Rectal smooth muscle tissue (tissue), 1 donor: ENCODE measurements at regions not wholly inside any gene's neighbourhood (a gene's known extent, or its start where the extent isn't known, plus 50 kb on each side); places are given as distances from the start of the nearest gene placed in this dataset.

Source experiments
- H3K27ac ChIP-seq: one replicate; pipeline ENCODE4 v1.7.0; 2013; ENCODE audit warnings: low read depth, low read length, inconsistent platforms
- H3K27me3 ChIP-seq: one replicate; pipeline ENCODE4 v1.7.0; 2013; ENCODE audit warnings: low read length; ENCODE audit not compliant: control insufficient read depth, insufficient read depth
- H3K36me3 ChIP-seq: one replicate; pipeline ENCODE4 v1.7.0; 2013; ENCODE audit warnings: low read length; ENCODE audit not compliant: control insufficient read depth, insufficient read depth
- H3K4me1 ChIP-seq: one replicate; pipeline ENCODE4 v1.7.0; 2013; ENCODE audit warnings: low read length; ENCODE audit not compliant: control insufficient read depth, insufficient read depth
- H3K4me3 ChIP-seq: one replicate; pipeline ENCODE4 v1.7.0; 2013; ENCODE audit warnings: low read length
- H3K9ac ChIP-seq: one replicate; pipeline ENCODE4 v1.7.0; 2013; ENCODE audit warnings: low read length

DNA sequence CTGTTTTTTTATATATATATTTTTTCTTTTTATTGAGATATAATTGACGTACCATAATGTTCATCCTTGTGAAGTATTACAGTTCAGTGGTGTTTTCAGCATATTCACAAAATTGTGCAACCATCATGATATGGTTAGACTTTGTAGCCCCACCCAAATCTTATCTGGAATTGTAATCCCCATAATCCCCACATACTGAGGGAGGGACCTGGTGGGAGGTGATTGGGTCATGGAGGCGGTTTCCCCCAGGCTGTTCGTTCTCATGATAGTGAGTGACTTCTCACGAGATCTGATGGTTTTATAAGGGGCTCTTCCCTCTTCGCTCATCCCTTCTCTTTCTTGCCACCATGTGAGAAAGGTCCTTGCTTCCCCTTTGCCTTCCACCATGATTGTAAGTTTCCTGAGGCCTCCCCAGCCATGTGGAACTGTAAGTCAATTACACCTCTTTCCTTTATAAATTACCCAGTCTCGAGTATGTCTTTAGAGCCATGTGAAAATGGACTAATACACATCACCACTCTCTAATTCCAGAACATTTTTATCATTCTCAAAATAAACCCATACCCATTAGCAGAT lies 73.9 kb upstream of the SMNDC1 start:
- Histone ChIP-seq H3K27me3 (no peaks in the 10 kb centered on the region), H3K9ac (no peak overlapping the region), H3K4me1 (no peaks in the 10 kb centered on the region), H3K4me3 (no peak overlapping the region), H3K36me3 (no peaks in the 10 kb centered on the region), H3K27ac (no peak overlapping the region)

DNA sequence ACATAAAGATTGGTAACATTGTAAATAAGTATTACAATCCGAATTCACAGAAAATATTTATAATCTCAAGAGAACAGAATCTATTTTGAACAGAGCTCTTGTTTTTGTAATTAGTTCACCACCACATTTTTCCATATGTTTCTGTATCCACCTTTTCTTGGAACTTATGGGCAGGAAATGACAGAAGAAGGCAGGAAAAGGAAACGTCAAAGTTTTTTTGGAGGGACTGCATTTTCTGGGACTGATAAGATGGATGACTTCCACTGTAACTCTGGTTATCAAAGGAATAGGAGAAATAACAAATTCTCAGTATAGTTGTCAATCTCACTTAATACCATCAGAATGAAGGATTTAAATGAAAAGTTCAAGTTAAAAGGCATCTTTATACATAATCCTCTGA lies 75.1 kb upstream of the SMNDC1 start:
- no peak overlapping the region for H3K9ac ChIP-seq
- H3K27ac ChIP-seq = no peak overlapping the region
- H3K27me3 ChIP-seq = no peaks in the 10 kb centered on the region
- H3K4me1 ChIP-seq = no peaks in the 10 kb centered on the region
- H3K4me3 ChIP-seq = no peak overlapping the region
- no peaks in the 10 kb centered on the region for H3K36me3 ChIP-seq

DNA sequence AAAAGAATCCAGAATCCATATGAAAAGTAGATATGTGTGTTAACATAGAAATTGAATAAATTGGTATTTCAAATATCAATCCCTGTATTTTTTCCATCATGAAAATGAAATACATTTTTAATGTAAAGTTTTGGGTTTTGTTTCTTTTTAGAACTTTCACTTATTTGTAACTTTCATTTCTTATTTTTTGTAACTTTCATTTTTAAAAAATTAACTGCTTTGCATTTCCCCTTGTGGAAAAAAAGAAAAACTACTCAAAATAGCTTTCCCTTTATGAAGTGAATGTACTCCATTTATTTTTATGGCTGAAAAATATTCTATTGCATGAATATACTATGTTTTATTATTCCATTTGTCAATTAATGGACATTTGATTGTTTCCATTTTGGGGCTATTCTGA lies 75.6 kb upstream of the SMNDC1 start:
- no peaks in the 10 kb centered on the region for H3K36me3 ChIP-seq
- H3K27ac ChIP-seq = no peak overlapping the region
- no peak overlapping the region for H3K9ac ChIP-seq
- no peak overlapping the region for H3K4me3 ChIP-seq
- no peaks in the 10 kb centered on the region for H3K4me1 ChIP-seq
- H3K27me3 ChIP-seq = no peaks in the 10 kb centered on the region

DNA sequence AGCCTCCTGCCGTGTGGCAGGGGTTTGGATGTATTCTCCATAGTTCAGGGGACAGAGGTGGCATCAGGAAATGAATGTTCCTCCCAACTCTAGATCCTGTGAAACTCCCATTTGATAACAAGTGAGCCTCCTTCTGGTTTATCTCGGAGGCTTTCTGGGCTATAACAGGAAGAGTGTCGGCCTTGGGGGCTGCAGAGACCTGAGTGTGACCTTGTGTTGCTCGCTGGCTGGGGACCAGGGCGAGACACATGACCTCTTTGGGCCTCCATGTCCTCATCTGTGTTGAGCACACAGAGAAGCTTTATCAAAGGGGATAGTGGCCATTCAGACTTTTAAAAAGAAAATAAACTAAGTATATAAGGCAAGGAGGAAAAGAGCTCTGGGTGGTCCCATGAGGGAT lies 78.0 kb upstream of the SMNDC1 start:
- Histone ChIP-seq H3K4me3 (no peak overlapping the region), H3K9ac (no peak overlapping the region), H3K27me3 (no peaks in the 10 kb centered on the region), H3K27ac (no peak overlapping the region), H3K4me1 (no peaks in the 10 kb centered on the region), H3K36me3 (no peaks in the 10 kb centered on the region)

DNA sequence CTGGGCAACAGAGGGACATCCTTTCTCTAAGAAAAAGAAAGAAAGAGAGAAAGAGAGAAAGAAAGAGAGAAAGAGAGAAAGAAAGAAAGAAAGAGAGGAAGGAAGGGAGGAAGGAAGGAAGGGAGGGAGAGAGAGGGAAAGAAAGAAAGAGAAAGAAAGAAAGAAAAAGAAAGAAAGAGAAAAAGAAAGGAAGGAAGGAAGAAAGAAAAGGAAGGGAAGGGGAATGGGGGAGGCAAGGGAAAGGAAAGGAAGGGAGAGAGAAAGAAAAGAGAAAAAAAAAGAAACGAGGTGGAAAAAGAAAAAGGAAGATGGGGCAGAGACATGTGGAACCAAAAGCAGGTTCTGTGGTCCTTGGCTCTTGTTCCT lies 82.9 kb upstream of the SMNDC1 start:
- Histone ChIP-seq H3K27ac (no peak overlapping the region), H3K4me3 (no peak overlapping the region), H3K27me3 (no peaks in the 10 kb centered on the region), H3K36me3 (no peaks in the 10 kb centered on the region), H3K9ac (no peak overlapping the region), H3K4me1 (peaks cover 3% of the 10 kb centered on the region)

DNA sequence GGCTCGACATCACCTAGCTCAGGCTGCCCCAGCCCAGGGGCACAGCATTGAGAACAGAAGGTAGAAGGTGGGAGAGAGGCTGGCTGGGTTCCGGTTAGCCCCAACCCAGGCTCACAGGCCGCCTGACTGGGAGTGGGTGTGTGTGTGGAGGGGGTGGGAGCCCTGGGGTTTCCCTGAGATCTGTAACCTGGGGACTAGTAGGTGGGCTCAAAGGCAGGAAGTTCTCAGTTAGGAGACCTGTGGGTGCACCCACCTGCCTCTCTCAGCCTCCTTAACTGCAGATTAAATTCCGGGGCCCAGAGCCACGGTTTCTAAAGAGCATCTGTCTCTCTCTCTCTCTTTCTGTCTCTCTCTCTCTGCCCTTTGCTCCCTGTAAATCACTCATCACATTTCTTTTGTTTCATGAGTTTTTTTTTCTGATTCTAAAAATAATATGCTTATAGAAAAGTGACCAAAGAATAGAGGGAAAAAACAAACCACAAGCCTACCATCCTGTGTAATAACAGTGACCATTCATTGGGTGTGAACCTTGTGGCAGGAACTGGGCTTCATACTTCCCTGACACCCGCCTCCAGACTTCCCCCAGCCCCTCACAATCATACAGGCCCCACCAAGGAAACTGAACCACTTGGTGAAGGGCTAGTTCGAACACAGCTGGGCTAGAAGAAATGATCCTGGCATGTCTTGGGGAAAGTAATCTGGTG lies 83.4 kb upstream of the SMNDC1 start:
- Histone ChIP-seq H3K36me3 (no peaks in the 10 kb centered on the region), H3K27ac (no peak overlapping the region), H3K9ac (no peak overlapping the region), H3K4me3 (no peak overlapping the region), H3K4me1 (peaks cover 3% of the 10 kb centered on the region), H3K27me3 (no peaks in the 10 kb centered on the region)

DNA sequence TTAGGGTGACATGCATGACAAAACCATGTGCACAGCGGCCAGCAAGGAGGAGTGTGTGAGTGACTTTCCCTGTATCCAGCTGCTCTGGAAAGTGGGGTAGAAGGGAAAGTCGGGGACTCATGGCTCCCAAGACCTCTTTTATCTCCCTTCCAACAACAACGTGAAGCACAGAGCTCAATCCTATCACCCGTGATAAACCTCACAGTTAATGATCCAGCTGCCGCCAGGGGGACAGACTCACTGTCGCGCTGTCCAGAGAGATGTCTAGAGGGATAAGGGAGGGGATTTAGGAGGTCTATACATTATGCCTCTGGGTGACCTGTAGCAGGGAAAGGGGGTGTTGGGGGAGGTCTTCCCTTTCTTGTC lies 84.0 kb upstream of the SMNDC1 start:
- no peaks in the 10 kb centered on the region for H3K36me3 ChIP-seq
- H3K4me3 ChIP-seq = no peak overlapping the region
- peaks cover 3% of the 10 kb centered on the region for H3K4me1 ChIP-seq
- no peak overlapping the region for H3K9ac ChIP-seq
- H3K27ac ChIP-seq = no peak overlapping the region
- no peaks in the 10 kb centered on the region for H3K27me3 ChIP-seq

DNA sequence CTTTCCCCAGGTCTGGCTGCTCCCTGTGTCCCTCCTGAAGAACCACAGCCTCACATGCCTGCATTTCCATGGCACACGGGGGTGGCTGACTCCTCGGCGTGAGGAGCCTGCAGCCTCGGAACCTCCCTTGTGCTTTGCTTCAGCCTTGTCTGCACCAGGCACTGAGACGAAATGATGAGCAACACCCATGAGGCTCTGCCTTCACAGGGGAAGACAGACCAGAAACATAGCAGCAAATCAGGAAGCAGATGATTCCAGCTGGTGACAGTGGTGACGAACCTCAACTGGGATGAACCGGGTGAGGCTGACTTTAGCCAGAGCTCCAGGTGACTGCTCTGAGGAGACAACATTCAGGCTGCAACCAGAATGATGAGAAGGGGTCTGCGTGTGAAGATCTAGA lies 84.5 kb upstream of the SMNDC1 start:
- Histone ChIP-seq H3K27ac (no peak overlapping the region), H3K36me3 (no peaks in the 10 kb centered on the region), H3K27me3 (no peaks in the 10 kb centered on the region), H3K9ac (no peak overlapping the region), H3K4me1 (peaks cover 3% of the 10 kb centered on the region), H3K4me3 (no peak overlapping the region)

DNA sequence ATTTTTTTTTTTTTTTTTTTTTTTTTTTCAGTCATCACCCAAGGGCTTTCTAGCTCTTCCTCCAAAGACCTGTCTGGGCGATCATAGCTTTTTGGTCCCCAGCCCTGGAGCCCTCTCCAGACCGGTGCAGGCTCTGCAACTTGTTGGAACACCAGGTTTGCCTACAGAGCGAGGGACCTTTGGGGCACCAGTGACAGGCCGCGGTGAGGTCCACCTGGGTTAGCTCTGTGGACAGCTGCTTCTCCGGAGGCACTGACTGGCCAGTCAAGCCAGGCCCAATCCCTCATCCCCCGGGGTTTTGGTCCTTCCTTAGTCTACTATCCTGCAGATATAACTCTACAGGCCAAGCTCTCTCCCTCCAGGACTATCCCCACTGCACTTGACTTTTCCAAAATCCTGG lies 86.8 kb upstream of the SMNDC1 start:
- Histone ChIP-seq H3K4me1 (peaks cover 3% of the 10 kb centered on the region), H3K36me3 (no peaks in the 10 kb centered on the region)

DNA sequence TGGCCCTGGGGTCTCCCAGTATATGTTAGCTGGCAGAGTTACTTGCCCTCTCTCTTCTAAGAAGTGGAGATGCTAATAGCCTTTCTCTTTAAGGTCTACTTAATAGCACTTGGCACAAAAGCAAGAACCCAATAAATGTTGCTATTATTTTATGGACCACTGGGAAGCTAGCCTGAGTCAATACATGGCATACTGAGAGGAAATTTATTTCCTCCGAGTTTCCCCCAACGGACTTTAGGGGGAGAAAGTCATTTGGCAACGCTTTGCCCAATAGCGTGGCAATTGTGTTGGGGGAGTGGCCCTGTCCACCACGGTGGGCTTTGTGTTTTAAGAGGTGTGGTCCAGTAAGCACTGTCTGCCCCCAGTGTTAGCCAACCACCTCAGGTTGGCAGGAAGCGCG lies 87.4 kb upstream of the SMNDC1 start:
- Histone ChIP-seq H3K4me1 (peaks cover 3% of the 10 kb centered on the region), H3K27ac (no peak overlapping the region), H3K9ac (no peak overlapping the region), H3K27me3 (no peaks in the 10 kb centered on the region), H3K36me3 (no peaks in the 10 kb centered on the region), H3K4me3 (no peak overlapping the region)

More for the DNA sequence above, 86.8 kb upstream of the SMNDC1 start:
- no peak overlapping the region for H3K9ac ChIP-seq
- H3K27ac ChIP-seq = no peak overlapping the region
- H3K4me3 ChIP-seq = no peak overlapping the region
- H3K27me3 ChIP-seq = no peaks in the 10 kb centered on the region

DNA sequence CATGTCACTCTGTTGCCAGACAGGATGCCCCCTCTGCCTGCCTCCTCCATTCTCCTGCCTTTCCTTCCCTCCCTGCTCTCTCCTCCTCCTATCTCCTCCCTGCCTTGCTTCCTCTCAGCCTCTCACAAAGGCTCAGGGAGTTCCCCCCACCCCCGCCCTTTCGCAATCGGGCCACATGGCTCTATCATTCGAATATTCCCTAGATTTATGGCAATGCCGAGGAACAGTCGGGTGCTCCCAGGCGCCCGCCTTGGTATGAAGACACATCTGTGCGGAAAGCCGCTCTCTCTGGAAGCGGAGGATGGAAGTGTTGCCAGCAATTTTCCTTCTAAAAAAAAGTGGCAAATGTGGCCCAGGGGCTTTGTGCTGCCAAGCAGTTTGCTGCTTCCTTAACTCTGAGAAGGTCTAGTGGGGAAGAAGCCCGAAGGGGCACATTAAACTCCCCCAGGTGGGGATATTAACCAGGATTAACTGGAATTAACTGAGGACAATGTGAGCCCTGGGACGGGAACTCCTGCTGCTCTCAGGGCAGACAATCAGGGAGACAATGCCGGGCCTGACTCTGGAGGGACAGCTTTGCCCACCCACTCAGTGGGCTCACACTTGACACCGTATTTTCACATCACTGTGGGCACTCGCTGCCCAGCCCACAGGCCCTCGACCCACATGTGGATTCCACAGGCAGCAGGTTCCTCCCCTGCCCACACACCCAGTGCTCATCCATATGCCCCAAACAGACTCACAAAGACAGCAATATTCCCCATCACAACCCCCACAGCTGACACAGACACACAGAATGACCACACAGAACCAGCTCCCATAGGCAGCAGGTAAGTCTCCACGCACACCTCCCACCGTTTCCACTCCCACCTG lies 88.4 kb upstream of the SMNDC1 start:
- no peak overlapping the region for H3K9ac ChIP-seq
- no peaks in the 10 kb centered on the region for H3K27me3 ChIP-seq
- no peak overlapping the region for H3K4me3 ChIP-seq
- peaks cover 3% of the 10 kb centered on the region for H3K4me1 ChIP-seq
- no peaks in the 10 kb centered on the region for H3K36me3 ChIP-seq
- H3K27ac ChIP-seq = no peak overlapping the region

DNA sequence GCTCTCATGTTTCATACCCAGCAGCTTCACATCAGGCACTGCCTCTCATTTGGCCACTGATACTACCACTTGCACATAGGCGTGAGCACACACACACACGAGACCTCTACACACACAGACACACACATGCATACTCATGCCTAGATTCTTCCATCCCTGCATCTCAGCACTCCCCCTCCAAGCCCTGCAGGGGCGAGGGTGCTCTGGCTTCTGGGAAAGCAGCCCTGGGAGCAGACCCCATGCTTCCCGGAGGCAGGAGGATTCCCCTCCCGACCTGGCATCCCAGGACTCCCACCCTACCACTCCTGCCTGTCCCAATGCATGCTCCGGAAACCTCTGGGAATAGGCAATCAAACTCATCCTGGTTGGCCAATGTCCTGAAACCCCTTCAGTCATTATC lies 89.1 kb upstream of the SMNDC1 start:
- Histone ChIP-seq H3K9ac (no peak overlapping the region), H3K36me3 (no peaks in the 10 kb centered on the region), H3K27me3 (no peaks in the 10 kb centered on the region), H3K4me3 (no peak overlapping the region), H3K27ac (no peak overlapping the region), H3K4me1 (peaks cover 3% of the 10 kb centered on the region)
